Activated B cell treated with CpG ODN at 0.5 μM for 24 hours (primary cell): ENCODE measurements at regions not wholly inside any gene's neighbourhood (a gene's known extent, or its start where the extent isn't known, plus 50 kb on each side); places are given as distances from the start of the nearest gene placed in this dataset.
"Not testable (repeated sequence)": the region's sequence is repeated elsewhere in the genome, so short reads cannot be mapped to it uniquely, and the experiment has no call there.

Experiments
- ATAC-seq: fragments of 200-7000 bp; cut with Tn5 transposase; one replicate; pipeline ENCODE4 v1.10.0; 2021; ENCODE audit warnings: low read depth, mild to moderate bottlenecking, moderate library complexity
- CTCF ChIA-PET: fragments of 350-600 bp; sonication (Branson Sonifier 250); formaldehyde crosslinking; loops from one replicate; lab custom pipeline; 2021; ENCODE audit warnings: antibody characterized with exemption; lab: Charles Lee
- POLR2A ChIA-PET: fragments of 350-600 bp; sonication (Branson Sonifier 250); formaldehyde crosslinking; loops from one replicate; lab custom pipeline; 2021; ENCODE audit warnings: antibody characterized with exemption; lab: Charles Lee
- DNase-seq: peaks from one replicate; pipeline ENCODE4 v3.0.0; 2022
- H3K27ac Mint-ChIP-seq: one replicate; pipeline ENCODE4 v1.8.0; 2020; ENCODE audit warnings: mixed read lengths
- H3K27me3 Mint-ChIP-seq: one replicate; pipeline ENCODE4 v1.8.0; 2021; ENCODE audit warnings: mixed read lengths
- H3K36me3 Mint-ChIP-seq: one replicate; pipeline ENCODE4 v1.8.0; 2021; ENCODE audit warnings: low read depth, mixed read lengths
- H3K4me1 Mint-ChIP-seq: one replicate; pipeline ENCODE4 v1.8.0; 2021; ENCODE audit warnings: mixed read lengths
- H3K4me3 Mint-ChIP-seq: one replicate; pipeline ENCODE4 v1.8.0; 2020; ENCODE audit warnings: mild to moderate bottlenecking, mixed read lengths
- H3K9me3 Mint-ChIP-seq: one replicate; pipeline ENCODE4 v1.8.0; 2020; ENCODE audit warnings: mixed read lengths
- intact Hi-C: fragments of 100-400 bp; cut with micrococcal nuclease; formaldehyde crosslinking; loops from one replicate; pipeline ENCODE4 v1.15.1; 2024

DNA sequence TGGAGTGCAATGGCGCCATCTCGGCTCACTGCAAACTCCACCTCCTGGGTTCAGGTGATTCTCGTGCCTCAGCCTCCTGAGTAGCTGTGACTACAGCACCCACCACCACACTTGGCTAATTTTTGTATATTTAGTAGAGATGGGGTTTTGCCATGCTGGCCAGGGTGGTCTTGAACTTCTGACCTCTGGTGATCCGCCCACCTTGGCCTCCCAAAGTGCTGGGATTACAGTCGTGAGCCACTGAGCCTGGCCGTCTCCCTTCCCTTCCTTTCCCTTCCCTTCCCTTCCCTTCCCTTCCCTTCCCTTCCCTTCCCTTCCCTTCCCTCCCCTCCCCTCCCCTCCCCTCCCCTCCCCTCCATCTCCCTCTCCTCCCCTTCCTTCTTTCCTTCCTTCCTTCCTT lies 248.9 kb downstream of the NPIPA7 start:
- ATAC-seq, POLR2A ChIA-PET, H3K4me3 Mint-ChIP-seq, H3K4me1 Mint-ChIP-seq, intact Hi-C loops, DNase-seq, CTCF ChIA-PET, H3K9me3 Mint-ChIP-seq, H3K36me3 Mint-ChIP-seq, H3K27me3 Mint-ChIP-seq, H3K27ac Mint-ChIP-seq: not testable (repeated sequence)

DNA sequence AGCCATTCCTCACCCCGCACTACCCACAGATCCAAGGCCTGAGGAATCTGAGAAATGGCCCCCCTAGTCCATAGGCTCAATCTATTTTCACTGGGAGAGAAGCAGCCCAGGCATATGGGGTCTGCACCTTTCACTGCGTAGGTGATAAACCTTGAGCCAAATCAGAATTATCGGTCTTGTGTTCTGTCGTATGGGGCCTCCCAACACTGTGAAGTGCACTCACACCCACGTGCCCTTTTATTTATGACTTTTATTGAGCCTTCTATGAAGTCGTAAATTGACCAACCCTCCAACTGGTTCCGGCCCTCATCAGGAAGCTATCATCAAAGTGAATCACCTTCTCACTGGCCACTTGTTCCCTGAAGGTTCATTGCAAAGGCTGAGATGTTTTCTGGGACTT lies 259.3 kb downstream of the NPIPA7 start:
- H3K27ac Mint-ChIP-seq, H3K9me3 Mint-ChIP-seq, CTCF ChIA-PET, ATAC-seq, H3K4me1 Mint-ChIP-seq, DNase-seq, H3K27me3 Mint-ChIP-seq, H3K4me3 Mint-ChIP-seq, intact Hi-C loops, POLR2A ChIA-PET, H3K36me3 Mint-ChIP-seq: not testable (repeated sequence)

DNA sequence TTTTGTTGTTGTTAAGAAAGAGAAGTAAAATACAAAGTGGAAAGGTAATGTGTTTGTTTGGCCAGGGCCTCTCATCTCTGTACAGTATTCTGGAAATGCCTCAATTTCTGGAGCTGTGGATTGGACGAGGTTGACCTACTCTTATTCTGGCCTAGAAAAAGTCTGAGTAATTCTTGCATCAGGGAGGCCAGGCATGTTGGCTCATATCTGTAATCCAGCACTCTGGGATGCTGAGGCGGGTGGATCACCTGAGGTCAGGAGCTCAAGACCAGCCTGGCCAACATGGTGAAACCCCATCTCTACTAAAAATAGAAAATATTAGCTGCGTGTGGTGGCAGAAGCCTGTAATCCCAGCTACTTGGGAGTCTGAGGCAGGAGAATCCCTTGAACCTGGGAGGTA lies 259.8 kb downstream of the NPIPA7 start:
- POLR2A ChIA-PET, intact Hi-C loops: not testable (repeated sequence)

DNA sequence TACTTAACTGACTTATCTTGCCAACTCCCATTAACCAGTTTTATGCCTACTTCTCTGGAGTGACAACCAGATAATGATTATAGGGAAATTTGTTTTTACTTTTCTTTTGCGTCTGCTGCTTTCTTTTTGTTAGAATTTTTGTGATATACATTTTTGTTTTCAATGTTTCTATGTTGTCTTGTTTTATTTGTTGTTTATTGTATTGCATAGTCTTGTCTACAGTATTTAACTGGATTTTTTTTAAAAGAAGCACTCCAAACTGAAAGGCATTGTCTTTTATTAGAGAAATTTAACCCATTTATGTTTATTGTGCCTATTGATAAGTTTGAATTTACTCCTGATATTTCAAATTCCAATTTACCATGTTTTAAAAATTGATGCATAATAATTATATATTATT lies 264.9 kb downstream of the NPIPA7 start:
- ATAC-seq, POLR2A ChIA-PET: not testable (repeated sequence)

More for the DNA sequence above, 259.8 kb downstream of the NPIPA7 start:
- H3K4me3 Mint-ChIP-seq, H3K27me3 Mint-ChIP-seq, H3K27ac Mint-ChIP-seq, DNase-seq, CTCF ChIA-PET, H3K4me1 Mint-ChIP-seq, H3K36me3 Mint-ChIP-seq, ATAC-seq, H3K9me3 Mint-ChIP-seq: not testable (repeated sequence)

DNA sequence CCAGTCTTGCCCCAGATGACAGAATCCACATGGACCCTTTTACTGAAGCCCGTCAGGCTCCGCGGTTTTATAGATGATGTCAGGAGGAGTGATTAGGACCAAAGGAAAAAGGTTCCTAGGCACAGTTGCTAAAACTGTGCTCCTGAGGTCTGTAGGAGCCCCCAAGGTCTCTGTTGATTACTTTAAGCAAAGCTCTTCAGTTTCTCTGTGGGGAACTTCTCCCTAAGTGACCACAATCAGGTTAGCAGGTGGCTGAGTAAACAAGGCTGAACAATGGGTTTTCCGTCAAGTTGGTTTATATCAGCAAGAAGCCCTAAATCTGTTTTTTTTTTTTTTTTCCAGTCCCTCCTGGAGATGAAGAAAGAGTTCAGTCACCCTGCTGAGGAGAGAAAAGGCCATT lies 269.1 kb downstream of the NPIPA7 start:
- CTCF ChIA-PET, DNase-seq, H3K9me3 Mint-ChIP-seq, H3K27ac Mint-ChIP-seq, POLR2A ChIA-PET, H3K4me3 Mint-ChIP-seq, H3K27me3 Mint-ChIP-seq, ATAC-seq, intact Hi-C loops, H3K36me3 Mint-ChIP-seq, H3K4me1 Mint-ChIP-seq: not testable (repeated sequence)

More for the DNA sequence above, 264.9 kb downstream of the NPIPA7 start:
- H3K4me1 Mint-ChIP-seq, CTCF ChIA-PET, H3K36me3 Mint-ChIP-seq, DNase-seq, H3K9me3 Mint-ChIP-seq, H3K27me3 Mint-ChIP-seq, H3K4me3 Mint-ChIP-seq, intact Hi-C loops, H3K27ac Mint-ChIP-seq: not testable (repeated sequence)

DNA sequence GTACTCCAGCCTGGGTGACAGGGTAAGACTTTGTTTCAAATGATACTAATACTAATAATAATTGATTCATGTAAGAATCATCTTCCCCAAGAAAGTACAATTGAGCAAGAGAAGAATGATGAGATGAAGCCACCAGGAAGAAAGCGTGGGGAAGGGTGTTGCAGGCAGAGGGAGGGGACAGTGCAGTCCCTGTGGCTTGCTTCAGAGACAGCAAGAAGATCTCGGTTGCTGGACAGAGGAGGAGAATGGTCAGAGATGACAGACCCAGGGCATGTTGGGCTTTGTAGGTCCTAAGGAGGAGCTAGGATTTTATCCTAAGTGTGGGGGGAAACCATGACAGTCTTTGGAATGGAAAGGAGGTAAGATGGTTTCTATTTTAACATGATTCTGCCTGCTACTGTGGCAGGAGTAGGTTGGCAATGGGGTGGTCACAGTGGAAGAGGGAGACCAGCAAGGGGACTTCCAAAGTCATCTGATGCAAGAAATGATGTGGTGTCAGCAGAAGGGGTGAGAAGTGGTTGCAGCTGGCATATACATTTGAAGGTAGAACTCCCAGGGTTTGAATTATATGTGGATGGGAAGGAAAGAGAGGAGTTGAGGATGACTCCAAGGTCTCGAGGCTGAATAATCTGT lies 293.4 kb downstream of the NPIPA7 start:
- DNase-seq, H3K4me1 Mint-ChIP-seq: not testable (repeated sequence)

DNA sequence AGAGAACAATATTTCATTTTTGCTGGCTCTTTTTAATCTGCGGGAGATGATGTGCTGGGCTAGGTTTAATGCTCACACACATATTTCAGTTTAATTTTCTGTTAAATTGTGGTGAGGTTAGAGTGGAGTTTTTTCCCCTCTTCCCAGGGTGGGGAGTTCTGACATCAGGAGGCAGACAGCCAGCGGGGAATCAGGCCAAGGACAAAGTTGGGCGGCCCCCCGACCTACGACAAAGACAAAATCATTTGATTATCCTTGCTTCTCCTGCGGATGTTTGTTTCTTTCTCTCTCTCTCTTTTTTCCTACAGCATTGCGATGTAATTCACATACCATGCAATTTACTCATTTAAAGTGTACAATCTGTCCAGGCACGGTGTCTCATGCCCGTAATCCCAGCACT lies 295.9 kb downstream of the NPIPA7 start:
- DNase-seq, H3K27ac Mint-ChIP-seq, CTCF ChIA-PET, H3K27me3 Mint-ChIP-seq, ATAC-seq, H3K36me3 Mint-ChIP-seq, POLR2A ChIA-PET, H3K4me3 Mint-ChIP-seq, H3K9me3 Mint-ChIP-seq, H3K4me1 Mint-ChIP-seq, intact Hi-C loops: not testable (repeated sequence)

More for the DNA sequence above, 293.4 kb downstream of the NPIPA7 start:
- CTCF ChIA-PET, H3K27me3 Mint-ChIP-seq, ATAC-seq, H3K36me3 Mint-ChIP-seq, intact Hi-C loops, POLR2A ChIA-PET, H3K4me3 Mint-ChIP-seq, H3K27ac Mint-ChIP-seq, H3K9me3 Mint-ChIP-seq: not testable (repeated sequence)

DNA sequence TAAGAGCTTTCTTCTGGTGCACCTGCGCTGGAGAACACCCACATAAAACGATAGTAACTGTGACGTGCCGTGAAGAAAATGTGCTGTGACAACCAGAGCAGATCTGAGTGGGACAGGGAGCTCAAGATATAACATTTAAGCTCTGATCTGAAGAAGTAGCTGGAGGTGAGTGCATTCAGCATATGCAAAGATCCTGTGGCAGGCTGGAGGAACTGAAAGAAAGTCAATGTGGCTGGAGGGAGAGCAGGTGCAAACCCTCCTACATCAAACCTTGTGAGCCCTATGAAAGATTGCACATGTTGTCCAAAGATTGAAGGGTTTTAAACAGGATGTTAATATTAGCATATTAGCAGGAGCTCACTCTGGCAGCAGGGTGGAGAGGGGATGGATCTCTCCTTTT lies 342.9 kb downstream of the NPIPA7 start:
- H3K4me3 Mint-ChIP-seq, DNase-seq, ATAC-seq, intact Hi-C loops, H3K27me3 Mint-ChIP-seq, POLR2A ChIA-PET, CTCF ChIA-PET, H3K27ac Mint-ChIP-seq, H3K9me3 Mint-ChIP-seq, H3K4me1 Mint-ChIP-seq, H3K36me3 Mint-ChIP-seq: not testable (repeated sequence)

DNA sequence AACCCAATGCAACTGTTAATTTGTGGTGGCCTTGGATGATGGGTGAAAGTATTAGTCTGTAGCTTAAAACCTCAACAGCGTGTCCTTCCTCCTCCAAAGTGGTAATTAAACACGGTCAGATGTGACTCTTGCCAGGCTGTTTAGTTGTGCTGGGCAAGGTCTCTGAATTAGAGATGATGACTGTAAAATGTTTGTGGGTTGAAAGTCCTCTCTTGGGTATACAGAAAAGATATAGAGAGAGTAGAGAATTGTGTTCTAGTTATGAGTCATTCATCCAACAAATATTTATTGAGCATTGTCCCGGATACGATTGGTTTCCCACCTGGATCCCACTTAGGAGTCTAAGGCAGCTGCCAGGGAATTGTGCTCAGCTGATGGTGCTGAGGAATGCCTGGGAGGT lies 343.7 kb downstream of the NPIPA7 start:
- ATAC-seq, H3K27ac Mint-ChIP-seq, POLR2A ChIA-PET, intact Hi-C loops, H3K36me3 Mint-ChIP-seq, DNase-seq, H3K27me3 Mint-ChIP-seq, H3K4me1 Mint-ChIP-seq, H3K9me3 Mint-ChIP-seq, CTCF ChIA-PET, H3K4me3 Mint-ChIP-seq: not testable (repeated sequence)

DNA sequence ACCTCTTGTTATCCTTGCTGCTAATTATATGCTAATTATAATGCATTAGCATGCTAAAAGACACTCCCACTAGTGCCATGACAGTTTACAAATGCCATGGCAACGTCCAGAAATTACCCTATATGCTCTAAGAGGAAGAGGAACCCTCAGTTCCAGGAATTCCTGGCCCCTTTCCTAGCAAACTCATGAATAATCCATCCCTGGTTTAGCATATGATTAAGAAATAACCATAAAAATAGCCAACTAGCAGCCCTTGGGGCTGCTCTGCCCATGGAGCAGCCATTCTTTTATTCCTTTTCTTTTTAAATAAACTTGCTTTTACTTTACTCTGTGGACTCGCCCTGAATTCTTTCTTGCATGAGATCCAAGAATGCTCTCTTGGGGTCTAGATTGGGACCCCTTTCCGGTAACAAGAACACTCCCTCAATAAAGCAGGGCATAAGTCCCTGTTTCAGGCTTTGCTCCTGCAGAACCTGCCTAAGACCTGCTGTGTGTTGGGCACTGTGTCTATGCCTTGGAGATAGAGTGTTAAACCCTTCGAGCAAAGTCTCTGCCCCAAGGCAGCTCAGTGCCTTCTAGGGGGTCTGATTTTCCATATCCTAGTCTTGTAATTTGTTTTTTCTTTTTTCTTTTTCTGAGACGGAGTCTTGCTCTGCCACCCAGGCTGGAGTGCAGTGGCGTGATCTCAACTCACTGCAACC lies 345.0 kb downstream of the NPIPA7 start:
- H3K4me3 Mint-ChIP-seq, ATAC-seq, H3K27me3 Mint-ChIP-seq, CTCF ChIA-PET, DNase-seq, H3K27ac Mint-ChIP-seq, H3K36me3 Mint-ChIP-seq, POLR2A ChIA-PET, H3K9me3 Mint-ChIP-seq, H3K4me1 Mint-ChIP-seq, intact Hi-C loops: not testable (repeated sequence)

DNA sequence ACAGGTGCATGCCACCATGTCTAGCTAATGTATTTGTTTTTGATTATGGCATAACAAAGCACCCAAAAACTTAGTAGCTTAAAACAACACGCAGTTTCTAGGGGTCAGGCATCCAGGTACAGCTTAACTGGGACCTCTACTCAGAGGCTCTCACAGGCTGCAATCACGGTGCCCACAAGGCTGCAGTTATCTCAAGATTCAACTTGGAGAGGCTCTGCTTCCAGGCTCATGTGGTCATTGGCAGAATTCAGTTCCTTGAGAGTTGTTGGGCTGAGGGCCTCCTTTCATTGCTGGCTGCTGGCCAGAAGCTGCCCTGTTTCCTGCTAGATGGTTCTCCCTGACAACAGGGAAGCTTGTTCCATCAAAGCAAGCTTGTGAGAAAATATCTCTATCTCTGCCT lies 348.1 kb downstream of the NPIPA7 start:
- POLR2A ChIA-PET, H3K27ac Mint-ChIP-seq, CTCF ChIA-PET, H3K9me3 Mint-ChIP-seq, H3K4me3 Mint-ChIP-seq, H3K4me1 Mint-ChIP-seq, H3K27me3 Mint-ChIP-seq, H3K36me3 Mint-ChIP-seq, DNase-seq, intact Hi-C loops, ATAC-seq: not testable (repeated sequence)

DNA sequence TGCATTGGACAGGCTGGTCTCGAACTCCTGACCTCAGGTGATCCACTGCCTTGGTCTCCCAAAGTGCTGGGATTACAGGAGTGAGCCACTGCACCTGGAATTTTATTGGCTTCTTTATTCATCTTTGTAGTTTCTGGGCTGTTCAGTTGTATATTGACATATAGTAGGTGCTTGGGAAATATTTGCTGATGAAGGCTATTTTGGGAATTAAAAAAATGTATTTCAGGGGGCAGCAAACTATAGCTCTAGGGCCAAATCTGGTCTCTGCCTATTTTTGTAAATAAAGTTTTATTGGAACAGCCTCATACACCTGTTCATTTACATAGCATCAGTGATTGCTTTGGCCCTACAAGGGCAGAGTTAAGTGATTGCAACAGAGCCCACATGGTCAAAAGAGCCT lies 363.6 kb downstream of the NPIPA7 start:
- H3K27me3 Mint-ChIP-seq, H3K36me3 Mint-ChIP-seq, POLR2A ChIA-PET, H3K9me3 Mint-ChIP-seq, CTCF ChIA-PET, ATAC-seq, DNase-seq, H3K4me3 Mint-ChIP-seq, intact Hi-C loops, H3K27ac Mint-ChIP-seq, H3K4me1 Mint-ChIP-seq: not testable (repeated sequence)
